Suprapubic skin (tissue), 4 donors: ENCODE measurements at regions not wholly inside any gene's neighbourhood (a gene's known extent, or its start where the extent isn't known, plus 50 kb on each side); places are given as distances from the start of the nearest gene placed in this dataset.

ENCODE experiments used
- EP300 ChIP-seq: sonication (generic); formaldehyde crosslinking; IDR thresholded peaks from one replicate; pipeline ENCODE4 v1.6.1; 2017; ENCODE audit warnings: antibody characterized with exemption
- POLR2A ChIP-seq, 2 donors: fragments of 450-650 bp; IDR thresholded peaks; one replicate each; pipeline ENCODE4 v1.6.1; 2017; ENCODE audit warnings: antibody characterized with exemption in 2 of 2, mild to moderate bottlenecking in 2 of 2, moderate library complexity in 2 of 2
- POLR2AphosphoS5 ChIP-seq, 3 donors: sonication (generic); formaldehyde crosslinking; IDR thresholded peaks; one replicate each; pipeline ENCODE4 v1.6.1; 2017; ENCODE audit warnings: antibody characterized with exemption in 3 of 3
- TF ChIP-seq, protein P1 (sequence below), 2 donors: fragments of 200-600 bp in 1 of 2; fragments of 450-650 bp in 1 of 2; sonication (generic) in 1 of 2; IDR thresholded peaks; one replicate each; pipeline ENCODE4 v1.5.1; 2016 to 2019; ENCODE audit warnings: antibody characterized with exemption in 2 of 2, mild to moderate bottlenecking in 1 of 2, moderate library complexity in 1 of 2

DNA sequence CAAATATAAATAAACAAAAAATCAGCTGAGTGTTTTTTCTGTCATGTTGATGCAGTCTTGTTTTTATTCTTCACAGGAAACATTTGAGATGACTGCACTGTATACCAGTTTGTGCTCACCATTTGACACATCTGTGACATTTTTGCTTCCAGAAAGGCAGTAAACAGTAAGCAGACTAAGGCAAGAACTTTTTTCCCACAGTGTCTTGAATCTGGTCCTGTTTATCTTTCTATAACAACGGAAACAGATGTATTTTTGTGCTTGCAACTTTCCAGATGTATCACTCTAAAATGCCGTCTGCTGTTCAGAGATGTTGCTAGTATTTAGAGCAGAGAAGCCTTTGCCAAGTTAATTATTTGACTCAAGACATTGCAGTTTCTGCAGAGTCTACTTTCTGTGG is 105.5 kb downstream of the ZC3H11B start:
- TF ChIP-seq, protein P1, sequence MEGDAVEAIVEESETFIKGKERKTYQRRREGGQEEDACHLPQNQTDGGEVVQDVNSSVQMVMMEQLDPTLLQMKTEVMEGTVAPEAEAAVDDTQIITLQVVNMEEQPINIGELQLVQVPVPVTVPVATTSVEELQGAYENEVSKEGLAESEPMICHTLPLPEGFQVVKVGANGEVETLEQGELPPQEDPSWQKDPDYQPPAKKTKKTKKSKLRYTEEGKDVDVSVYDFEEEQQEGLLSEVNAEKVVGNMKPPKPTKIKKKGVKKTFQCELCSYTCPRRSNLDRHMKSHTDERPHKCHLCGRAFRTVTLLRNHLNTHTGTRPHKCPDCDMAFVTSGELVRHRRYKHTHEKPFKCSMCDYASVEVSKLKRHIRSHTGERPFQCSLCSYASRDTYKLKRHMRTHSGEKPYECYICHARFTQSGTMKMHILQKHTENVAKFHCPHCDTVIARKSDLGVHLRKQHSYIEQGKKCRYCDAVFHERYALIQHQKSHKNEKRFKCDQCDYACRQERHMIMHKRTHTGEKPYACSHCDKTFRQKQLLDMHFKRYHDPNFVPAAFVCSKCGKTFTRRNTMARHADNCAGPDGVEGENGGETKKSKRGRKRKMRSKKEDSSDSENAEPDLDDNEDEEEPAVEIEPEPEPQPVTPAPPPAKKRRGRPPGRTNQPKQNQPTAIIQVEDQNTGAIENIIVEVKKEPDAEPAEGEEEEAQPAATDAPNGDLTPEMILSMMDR (IDR thresholded peaks at IDR 0.05) = no peak
- no peak for TF ChIP-seq EP300
- TF ChIP-seq POLR2A (IDR thresholded peaks at IDR 0.05) = no peak
- no peak for TF ChIP-seq POLR2AphosphoS5 (IDR thresholded peaks at IDR 0.05)
